HEK293 (cell line): ENCODE measurements at regions not wholly inside any gene's neighbourhood (a gene's known extent, or its start where the extent isn't known, plus 50 kb on each side); places are given as distances from the start of the nearest gene placed in this dataset.

Source experiments
- CTCF ChIA-PET: fragments of 350-600 bp; formaldehyde crosslinking; extraction: SDS; loops from one replicate; lab custom pipeline; 2021; ENCODE audit warnings: antibody characterized with exemption; lab: Yijun Ruan, JAX
- POLR2A ChIA-PET: fragments of 300-600 bp; formaldehyde crosslinking; extraction: SDS; loops from one replicate; lab custom pipeline; 2020; ENCODE audit warnings: antibody characterized with exemption, inconsistent platforms; lab: Yijun Ruan, JAX
- H3K27ac ChIP-seq: fragments of 200-500 bp; sonication (Bioruptor generic); 2 replicates; pipeline ENCODE4 v1.5.1; 2014; ENCODE audit warnings: low read depth, low read length, control low read depth, inconsistent platforms; ENCODE audit errors: extremely low read depth
- H3K36me3 ChIP-seq, 2 experiments: fragments of 200-500 bp in 1 of 2; sonication (Bioruptor generic) in 1 of 2; 1 replicate in 1 of 2; 2 replicates in 1 of 2; pipeline ENCODE4 v1.5.1; 2014 to 2017; ENCODE audit warnings: inconsistent platforms in 2 of 2, low read length in 2 of 2; ENCODE audit not compliant: control insufficient read depth in 2 of 2, insufficient read depth in 1 of 2
- H3K4me1 ChIP-seq: fragments of 200-500 bp; sonication (Bioruptor generic); 2 replicates; pipeline ENCODE4 v1.5.1; 2014; ENCODE audit warnings: mild to moderate bottlenecking, low read length, inconsistent platforms; ENCODE audit not compliant: control insufficient read depth, insufficient read depth
- H3K4me3 ChIP-seq: 2 replicates; pipeline ENCODE4 v1.5.1; 2011; ENCODE audit warnings: low read depth, mild to moderate bottlenecking, control low read depth, low read length, moderate library complexity
- H3K9me3 ChIP-seq: fragments of 200-500 bp; sonication (Bioruptor generic); 2 replicates; pipeline ENCODE4 v1.5.1; 2014; ENCODE audit warnings: low read depth, low read length, inconsistent platforms; ENCODE audit not compliant: control insufficient read depth, insufficient read depth
- GFI1B ChIP-seq: fragments of 450-650 bp; formaldehyde crosslinking; IDR thresholded peaks from 2 replicates; pipeline ENCODE4 v1.5.1; 2016; ENCODE audit warnings: missing biosample characterization, missing genetic modification characterization
- GLIS1 ChIP-seq: fragments of 450-650 bp; formaldehyde crosslinking; IDR thresholded peaks from 2 replicates; pipeline ENCODE4 v1.5.1; 2016; ENCODE audit warnings: missing biosample characterization, missing genetic modification characterization
- SCRT2 ChIP-seq: fragments of 450-650 bp; formaldehyde crosslinking; IDR thresholded peaks from 2 replicates; pipeline ENCODE4 v1.5.1; 2016; ENCODE audit warnings: missing biosample characterization, missing genetic modification characterization
- ZBTB26 ChIP-seq: fragments of 450-650 bp; formaldehyde crosslinking; optimal IDR thresholded peaks from 2 replicates; pipeline ENCODE3; 2016; ENCODE audit warnings: missing biosample characterization, mild to moderate bottlenecking, missing genetic modification characterization
- ZFHX2 ChIP-seq: fragments of 450-650 bp; formaldehyde crosslinking; conservative IDR thresholded peaks from 2 replicates; pipeline ENCODE4 v1.5.1; 2016; ENCODE audit warnings: missing biosample characterization, missing genetic modification characterization
- ZFP41 ChIP-seq: fragments of 450-650 bp; formaldehyde crosslinking; IDR thresholded peaks from 2 replicates; pipeline ENCODE4 v1.5.1; 2016; ENCODE audit warnings: missing biosample characterization, missing genetic modification characterization, borderline replicate concordance
- ZNF155 ChIP-seq: fragments of 450-650 bp; formaldehyde crosslinking; IDR thresholded peaks from 2 replicates; pipeline ENCODE4 v1.5.1; 2016; ENCODE audit warnings: missing biosample characterization, missing genetic modification characterization
- ZNF2 ChIP-seq: fragments of 450-650 bp; formaldehyde crosslinking; IDR thresholded peaks from 2 replicates; pipeline ENCODE4 v1.5.1; 2016; ENCODE audit warnings: missing biosample characterization, missing genetic modification characterization
- ZNF366 ChIP-seq: fragments of 450-650 bp; formaldehyde crosslinking; conservative IDR thresholded peaks from 2 replicates; pipeline ENCODE4 v1.5.1; 2016; ENCODE audit warnings: missing biosample characterization, missing genetic modification characterization
- ZNF449 ChIP-seq: fragments of 450-650 bp; formaldehyde crosslinking; IDR thresholded peaks from 2 replicates; pipeline ENCODE4 v1.5.1; 2017; ENCODE audit warnings: missing biosample characterization, mild to moderate bottlenecking, missing genetic modification characterization, moderate library complexity
- ZNF510 ChIP-seq: fragments of 450-650 bp; formaldehyde crosslinking; IDR thresholded peaks from 2 replicates; pipeline ENCODE4 v1.5.1; 2018; ENCODE audit warnings: mild to moderate bottlenecking, missing genetic modification characterization, missing biosample characterization; ENCODE audit not compliant: insufficient replicate concordance
- ZNF521 ChIP-seq: fragments of 450-650 bp; formaldehyde crosslinking; IDR thresholded peaks from 2 replicates; pipeline ENCODE4 v1.5.1; 2017; ENCODE audit warnings: missing biosample characterization, mild to moderate bottlenecking, missing genetic modification characterization
- ZNF529 ChIP-seq: fragments of 450-650 bp; formaldehyde crosslinking; IDR thresholded peaks from 2 replicates; pipeline ENCODE4 v1.5.1; 2017; ENCODE audit warnings: missing genetic modification characterization, missing biosample characterization; ENCODE audit not compliant: insufficient replicate concordance
- ZNF558 ChIP-seq: fragments of 450-650 bp; formaldehyde crosslinking; IDR thresholded peaks from 2 replicates; pipeline ENCODE4 v1.5.1; 2016; ENCODE audit warnings: missing biosample characterization, missing genetic modification characterization
- ZNF664 ChIP-seq: fragments of 450-650 bp; formaldehyde crosslinking; IDR thresholded peaks from 2 replicates; pipeline ENCODE4 v1.5.1; 2016; ENCODE audit warnings: missing biosample characterization, missing genetic modification characterization
- ZNF707 ChIP-seq: fragments of 450-650 bp; formaldehyde crosslinking; IDR thresholded peaks from 2 replicates; pipeline ENCODE4 v1.5.1; 2016; ENCODE audit warnings: missing biosample characterization, missing genetic modification characterization
- ZNF747 ChIP-seq: fragments of 450-650 bp; formaldehyde crosslinking; IDR thresholded peaks from 2 replicates; pipeline ENCODE4 v1.5.1; 2016; ENCODE audit warnings: missing biosample characterization, missing genetic modification characterization
- ZNF76 ChIP-seq: fragments of 450-650 bp; formaldehyde crosslinking; IDR thresholded peaks from 2 replicates; pipeline ENCODE4; 2016; ENCODE audit warnings: low read depth, missing biosample characterization, missing genetic modification characterization, borderline replicate concordance
- ZNF768 ChIP-seq: fragments of 450-650 bp; formaldehyde crosslinking; IDR thresholded peaks from 2 replicates; pipeline ENCODE4 v1.5.1; 2018; ENCODE audit warnings: missing biosample characterization, mild to moderate bottlenecking, missing genetic modification characterization
- TF ChIP-seq, protein P1 (sequence below): fragments of 450-650 bp; formaldehyde crosslinking; IDR thresholded peaks from 2 replicates; pipeline ENCODE4 v1.5.1; 2017; ENCODE audit warnings: missing biosample characterization, missing genetic modification characterization
- TF ChIP-seq, protein P2 (sequence below): fragments of 450-650 bp; formaldehyde crosslinking; IDR thresholded peaks from 2 replicates; pipeline ENCODE4 v1.5.0; 2017; ENCODE audit warnings: missing biosample characterization, missing genetic modification characterization, borderline replicate concordance
- TF ChIP-seq, protein P3 (sequence below): fragments of 450-650 bp; formaldehyde crosslinking; IDR thresholded peaks from 2 replicates; pipeline ENCODE4 v1.5.1; 2016; ENCODE audit warnings: missing biosample characterization, missing genetic modification characterization

DNA sequence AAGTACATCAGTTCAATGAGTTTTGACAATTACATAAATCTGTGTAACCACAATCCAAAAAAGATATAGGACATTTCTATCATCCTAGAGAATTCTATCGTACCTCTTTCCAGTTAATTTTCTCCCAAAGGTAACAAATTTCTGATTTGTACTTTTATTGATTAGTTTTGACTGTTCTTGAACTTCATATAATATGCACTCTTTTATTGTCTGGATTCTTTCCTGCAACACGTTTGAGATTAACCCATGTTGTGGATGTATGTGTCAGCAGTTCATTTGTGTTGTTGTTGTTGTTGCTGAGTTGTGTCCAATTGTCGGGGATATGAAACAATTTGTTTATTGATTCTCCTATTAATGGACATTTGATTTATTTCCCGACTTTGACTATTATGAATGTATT lies 145.9 kb upstream of the WDR11 start:
- Histone ChIP-seq H3K4me3 (no peak overlapping the region), H3K36me3 (no peaks in the 10 kb centered on the region), H3K27ac (no peak overlapping the region), H3K4me1 (no peaks in the 10 kb centered on the region), H3K9me3 (no peaks in the 10 kb centered on the region)
- CTCF ChIA-PET: no interaction called here
- no peak for TF ChIP-seq ZNF664 (tag by site-specific recombination)
- no peak for TF ChIP-seq GFI1B (tag by site-specific recombination)
- TF ChIP-seq, protein P1, sequence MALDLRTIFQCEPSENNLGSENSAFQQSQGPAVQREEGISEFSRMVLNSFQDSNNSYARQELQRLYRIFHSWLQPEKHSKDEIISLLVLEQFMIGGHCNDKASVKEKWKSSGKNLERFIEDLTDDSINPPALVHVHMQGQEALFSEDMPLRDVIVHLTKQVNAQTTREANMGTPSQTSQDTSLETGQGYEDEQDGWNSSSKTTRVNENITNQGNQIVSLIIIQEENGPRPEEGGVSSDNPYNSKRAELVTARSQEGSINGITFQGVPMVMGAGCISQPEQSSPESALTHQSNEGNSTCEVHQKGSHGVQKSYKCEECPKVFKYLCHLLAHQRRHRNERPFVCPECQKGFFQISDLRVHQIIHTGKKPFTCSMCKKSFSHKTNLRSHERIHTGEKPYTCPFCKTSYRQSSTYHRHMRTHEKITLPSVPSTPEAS (tag by site-specific recombination): no peak
- TF ChIP-seq, protein P2, sequence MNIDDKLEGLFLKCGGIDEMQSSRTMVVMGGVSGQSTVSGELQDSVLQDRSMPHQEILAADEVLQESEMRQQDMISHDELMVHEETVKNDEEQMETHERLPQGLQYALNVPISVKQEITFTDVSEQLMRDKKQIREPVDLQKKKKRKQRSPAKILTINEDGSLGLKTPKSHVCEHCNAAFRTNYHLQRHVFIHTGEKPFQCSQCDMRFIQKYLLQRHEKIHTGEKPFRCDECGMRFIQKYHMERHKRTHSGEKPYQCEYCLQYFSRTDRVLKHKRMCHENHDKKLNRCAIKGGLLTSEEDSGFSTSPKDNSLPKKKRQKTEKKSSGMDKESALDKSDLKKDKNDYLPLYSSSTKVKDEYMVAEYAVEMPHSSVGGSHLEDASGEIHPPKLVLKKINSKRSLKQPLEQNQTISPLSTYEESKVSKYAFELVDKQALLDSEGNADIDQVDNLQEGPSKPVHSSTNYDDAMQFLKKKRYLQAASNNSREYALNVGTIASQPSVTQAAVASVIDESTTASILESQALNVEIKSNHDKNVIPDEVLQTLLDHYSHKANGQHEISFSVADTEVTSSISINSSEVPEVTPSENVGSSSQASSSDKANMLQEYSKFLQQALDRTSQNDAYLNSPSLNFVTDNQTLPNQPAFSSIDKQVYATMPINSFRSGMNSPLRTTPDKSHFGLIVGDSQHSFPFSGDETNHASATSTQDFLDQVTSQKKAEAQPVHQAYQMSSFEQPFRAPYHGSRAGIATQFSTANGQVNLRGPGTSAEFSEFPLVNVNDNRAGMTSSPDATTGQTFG (tag by site-specific recombination): no peak
- no peak for TF ChIP-seq ZNF510 (tag by site-specific recombination)
- TF ChIP-seq SCRT2: no peak
- no peak for TF ChIP-seq ZNF366 (tag by site-specific recombination)
- TF ChIP-seq ZFP41 (tag by site-specific recombination): no peak
- TF ChIP-seq ZNF449: no peak
- TF ChIP-seq ZNF76: no peak
- TF ChIP-seq ZNF2: no peak
- TF ChIP-seq GLIS1 (tag by site-specific recombination): no peak
- POLR2A ChIA-PET: no interaction called here

DNA sequence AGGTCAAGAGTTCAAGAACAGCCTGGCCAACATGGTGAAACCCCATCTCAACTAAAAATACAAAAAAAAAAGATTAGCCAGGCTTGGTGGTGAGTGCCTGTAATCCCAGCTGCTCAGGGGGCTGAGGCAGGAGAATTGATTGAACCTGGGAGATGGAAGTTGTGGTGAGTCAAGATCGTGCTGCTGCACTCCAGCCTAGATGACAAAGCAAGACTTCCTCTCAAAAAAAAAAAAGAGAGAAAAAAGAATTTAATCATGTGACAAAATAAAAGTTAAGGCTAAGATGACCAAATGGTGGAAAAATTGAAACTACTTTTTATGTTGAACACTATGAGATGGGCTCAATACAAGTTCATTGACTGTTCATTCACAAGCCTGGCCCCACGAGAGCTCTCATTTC lies 141.1 kb upstream of the WDR11 start:
- POLR2A ChIA-PET: no interaction called here
- no peak for TF ChIP-seq ZNF521 (tag by site-specific recombination)
- no peak for TF ChIP-seq GLIS1 (tag by site-specific recombination)
- TF ChIP-seq ZNF768 (tag by site-specific recombination): no peak
- no peak for TF ChIP-seq ZNF155 (tag by site-specific recombination)
- TF ChIP-seq ZNF558 (tag by site-specific recombination): no peak
- TF ChIP-seq, protein P3, sequence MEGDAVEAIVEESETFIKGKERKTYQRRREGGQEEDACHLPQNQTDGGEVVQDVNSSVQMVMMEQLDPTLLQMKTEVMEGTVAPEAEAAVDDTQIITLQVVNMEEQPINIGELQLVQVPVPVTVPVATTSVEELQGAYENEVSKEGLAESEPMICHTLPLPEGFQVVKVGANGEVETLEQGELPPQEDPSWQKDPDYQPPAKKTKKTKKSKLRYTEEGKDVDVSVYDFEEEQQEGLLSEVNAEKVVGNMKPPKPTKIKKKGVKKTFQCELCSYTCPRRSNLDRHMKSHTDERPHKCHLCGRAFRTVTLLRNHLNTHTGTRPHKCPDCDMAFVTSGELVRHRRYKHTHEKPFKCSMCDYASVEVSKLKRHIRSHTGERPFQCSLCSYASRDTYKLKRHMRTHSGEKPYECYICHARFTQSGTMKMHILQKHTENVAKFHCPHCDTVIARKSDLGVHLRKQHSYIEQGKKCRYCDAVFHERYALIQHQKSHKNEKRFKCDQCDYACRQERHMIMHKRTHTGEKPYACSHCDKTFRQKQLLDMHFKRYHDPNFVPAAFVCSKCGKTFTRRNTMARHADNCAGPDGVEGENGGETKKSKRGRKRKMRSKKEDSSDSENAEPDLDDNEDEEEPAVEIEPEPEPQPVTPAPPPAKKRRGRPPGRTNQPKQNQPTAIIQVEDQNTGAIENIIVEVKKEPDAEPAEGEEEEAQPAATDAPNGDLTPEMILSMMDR: no peak
- TF ChIP-seq ZNF707 (tag by site-specific recombination): no peak
- no peak for TF ChIP-seq ZBTB26 (tag by site-specific recombination)
- TF ChIP-seq ZNF747 (tag by site-specific recombination): no peak
- TF ChIP-seq ZFHX2 (tag by site-specific recombination): no peak
- TF ChIP-seq ZNF529 (tag by site-specific recombination): no peak
- TF ChIP-seq, all 188 proteins: peak for 0
- no peaks in the 10 kb centered on the region for H3K4me1 ChIP-seq
- no peaks in the 10 kb centered on the region for H3K9me3 ChIP-seq
- H3K27ac ChIP-seq: no peak overlapping the region
- no peak overlapping the region for H3K4me3 ChIP-seq
- CTCF ChIA-PET: no interaction called here
- H3K36me3 ChIP-seq: no peaks in the 10 kb centered on the region
